Fibroblast of upper back skin (primary cell): ENCODE measurements at regions not wholly inside any gene's neighbourhood (a gene's known extent, or its start where the extent isn't known, plus 50 kb on each side); places are given as distances from the start of the nearest gene placed in this dataset.
A peak's percentile ranks its signal among the peaks of the same experiment; 100 is the strongest.
"Not testable (repeated sequence)": the region's sequence is repeated elsewhere in the genome, so short reads cannot be mapped to it uniquely, and the experiment has no call there.

Experiments used
- DNase-seq: peaks from one replicate; pipeline ENCODE4 v3.0.0-alpha.2; 2013

DNA sequence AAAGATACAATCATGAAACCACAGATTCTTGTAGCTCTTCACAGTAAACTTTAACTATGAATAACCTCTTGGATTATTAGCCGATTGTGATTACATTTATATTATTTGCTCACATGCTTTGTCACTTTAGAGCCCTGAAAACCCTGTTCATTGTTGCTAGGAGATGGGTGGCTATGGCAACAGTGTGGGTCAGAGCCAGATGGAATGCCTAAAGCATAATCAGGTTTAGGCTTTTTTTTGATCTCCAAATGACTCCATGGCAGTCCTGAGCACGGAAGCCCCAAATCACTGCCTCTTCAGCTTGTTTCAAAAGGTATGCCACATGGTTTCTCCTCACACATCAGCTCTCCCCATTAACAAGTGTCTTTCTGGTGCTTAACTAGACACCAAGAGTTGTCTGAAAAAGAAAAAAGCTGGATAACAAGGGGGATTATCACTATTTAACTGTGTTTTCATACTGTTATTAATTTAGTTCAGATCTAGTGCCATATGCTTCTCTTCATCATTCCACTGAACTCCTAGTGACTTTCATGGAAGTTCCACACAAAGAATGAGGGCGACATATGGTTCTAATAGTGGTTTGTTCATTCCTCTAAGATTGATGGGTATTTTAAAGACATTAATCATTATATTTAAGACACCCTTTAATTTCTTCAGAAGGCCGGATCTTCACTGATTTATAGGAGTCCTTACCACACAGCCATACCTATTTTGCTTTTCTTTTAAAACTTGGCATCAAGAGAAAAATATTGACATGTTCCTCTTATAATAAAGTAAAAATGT lies 88.8 kb upstream of the PAM start:
- peak; percentile 85 for DNase-seq

DNA sequence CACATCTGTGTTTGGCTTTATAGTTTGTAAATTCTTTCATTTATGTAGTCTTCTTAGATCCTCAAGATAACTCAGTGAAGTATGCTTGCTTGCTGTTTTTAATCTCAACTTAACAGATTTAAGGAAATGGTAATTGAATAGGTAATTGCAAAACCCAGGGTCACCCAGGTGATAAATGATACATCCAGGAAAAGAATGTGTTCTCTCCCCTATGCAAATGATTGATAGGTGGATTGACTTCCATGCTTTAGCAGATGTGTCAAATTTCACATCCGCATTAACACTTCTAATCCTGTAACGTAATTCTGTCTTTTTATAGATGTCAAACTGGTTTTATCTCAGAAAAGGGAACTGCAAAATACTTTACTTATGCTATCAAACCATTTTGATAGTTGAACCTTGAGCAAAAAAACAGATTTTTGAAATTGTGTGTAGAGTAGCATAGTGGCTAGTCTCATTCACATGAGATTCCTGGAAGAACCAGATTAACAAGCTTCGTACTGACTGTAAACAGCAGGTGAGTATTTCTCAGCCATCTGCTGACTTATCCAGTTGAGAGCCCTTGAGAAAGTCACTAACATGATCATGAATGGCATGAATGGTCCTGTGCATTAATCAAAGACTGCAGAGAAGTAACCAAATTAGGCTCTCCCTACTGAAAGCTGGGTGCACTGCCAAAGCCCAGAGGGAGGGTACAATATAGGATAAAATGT lies 86.7 kb upstream of the PAM start:
- DNase-seq, result no peak

DNA sequence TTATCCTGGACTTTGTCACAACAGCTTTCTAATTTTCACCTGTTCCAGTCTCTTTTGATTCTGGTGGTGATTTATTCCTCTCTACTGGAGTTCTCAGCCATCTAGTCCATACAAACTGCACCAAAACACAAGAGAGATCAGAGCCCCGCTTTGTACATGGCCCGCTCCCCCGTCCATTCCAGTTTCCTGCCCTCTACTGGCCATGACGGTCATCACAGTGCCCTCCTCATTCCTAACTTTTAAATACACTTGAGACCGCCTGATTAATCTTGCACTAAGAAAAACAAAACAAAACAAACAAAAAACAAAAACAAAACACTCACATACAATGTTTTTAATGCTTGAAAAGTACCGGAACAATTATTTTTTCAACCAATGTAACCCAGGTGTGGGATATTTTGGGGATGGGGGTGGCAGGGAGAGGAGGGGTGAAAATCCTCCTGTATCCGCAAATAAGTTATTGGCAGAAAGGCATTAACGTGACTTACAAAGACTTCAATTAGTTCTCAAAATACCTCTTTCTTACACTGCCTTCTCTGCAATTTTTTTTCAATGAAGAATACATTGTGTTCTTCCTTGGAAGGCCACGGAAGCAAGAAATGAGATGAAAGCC lies 84.8 kb upstream of the PAM start:
- no peak for DNase-seq

DNA sequence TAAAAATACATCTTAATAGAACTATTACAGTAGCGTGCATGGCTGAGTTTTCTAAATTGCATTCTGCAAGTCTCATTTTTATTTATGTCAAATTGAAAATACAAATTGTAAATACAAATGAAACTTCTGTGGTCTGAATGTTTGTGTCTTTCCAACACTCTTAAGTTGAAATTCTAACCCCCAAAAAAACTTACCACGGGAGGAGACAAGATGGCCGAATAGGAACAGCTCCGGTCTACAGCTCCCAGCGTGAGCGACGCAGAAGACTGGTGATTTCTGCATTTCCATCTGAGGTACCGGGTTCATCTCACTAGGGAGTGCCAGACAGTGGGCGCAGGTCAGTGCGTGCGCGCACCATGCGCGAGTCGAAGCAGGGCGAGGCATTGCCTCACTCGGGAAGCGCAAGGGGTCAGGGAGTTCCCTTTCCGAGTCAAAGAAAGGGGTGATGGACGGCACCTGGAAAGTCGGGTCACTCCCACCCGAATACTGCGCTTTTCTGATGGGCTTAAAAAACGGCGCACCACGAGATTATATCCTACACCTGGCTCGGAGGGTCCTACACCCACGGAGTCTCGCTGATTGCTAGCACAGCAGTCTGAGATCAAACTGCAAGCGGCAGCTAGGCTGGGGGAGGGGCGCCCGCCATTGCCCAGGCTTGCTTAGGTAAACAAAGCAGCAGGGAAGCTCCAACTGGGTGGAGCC lies 83.9 kb upstream of the PAM start:
- DNase-seq, result not testable (repeated sequence)

DNA sequence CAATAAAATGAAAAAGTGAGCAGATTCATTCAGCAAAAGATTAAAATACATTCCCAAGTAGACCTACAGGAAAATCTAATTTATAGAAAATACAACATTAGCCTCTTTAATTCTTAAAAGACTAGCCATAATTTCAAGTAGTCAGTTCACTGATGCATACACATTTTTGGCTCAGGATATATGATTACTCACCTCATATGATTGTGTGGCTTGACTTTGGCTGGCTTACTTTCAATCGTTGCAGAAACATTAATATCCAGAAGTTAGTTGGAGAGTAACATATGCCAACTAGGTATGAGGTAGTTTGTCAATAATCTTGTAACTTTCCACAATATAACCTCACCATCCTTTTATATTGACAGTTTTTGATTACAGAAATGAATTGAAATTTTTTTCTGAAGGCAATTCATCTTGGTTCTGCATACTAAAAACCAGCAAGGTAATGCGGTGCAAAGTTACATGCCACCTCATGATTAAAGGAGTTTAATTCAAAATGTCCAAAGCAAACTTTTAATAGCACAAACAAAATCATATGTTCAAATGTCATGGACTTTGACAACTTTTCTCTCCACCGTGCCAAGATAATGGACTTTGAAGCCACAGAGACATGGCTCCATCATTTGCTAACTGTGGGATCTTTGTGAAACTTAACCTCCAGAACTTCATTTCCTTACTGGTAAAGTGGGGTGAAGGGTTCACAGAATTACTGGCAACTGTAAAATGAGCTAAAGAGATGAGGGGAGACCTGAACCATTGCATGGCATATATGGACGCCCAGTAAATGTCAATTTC lies 76.6 kb upstream of the PAM start:
- DNase-seq, result peak; percentile 86

DNA sequence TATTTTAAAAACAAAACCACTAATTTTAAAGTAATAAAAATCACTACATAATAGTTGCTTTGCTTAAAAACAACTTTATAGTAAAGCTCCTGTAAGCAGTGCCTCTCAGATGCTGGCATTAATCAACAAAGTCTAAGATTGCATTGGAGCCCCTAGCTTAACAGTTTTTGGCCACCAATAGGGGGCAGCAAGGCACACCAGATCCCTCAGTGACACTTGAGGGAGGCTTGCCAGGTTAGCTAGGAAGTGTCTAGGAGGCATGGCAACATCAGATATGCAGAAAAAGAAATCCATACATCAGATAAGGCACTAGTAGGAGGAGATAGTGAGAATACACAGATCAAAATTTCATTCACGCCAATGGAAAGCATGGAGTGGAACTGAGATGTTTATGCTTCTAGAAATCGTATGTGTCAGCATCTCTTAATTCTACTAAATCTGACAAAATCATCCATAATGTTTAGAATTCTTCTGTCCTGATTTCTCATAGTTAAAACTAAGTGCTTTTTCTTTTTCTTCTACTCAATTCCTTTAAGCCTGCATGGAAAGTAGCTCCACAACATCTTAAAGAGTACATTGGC lies 73.6 kb upstream of the PAM start:
- DNase-seq, result peak; percentile 78

DNA sequence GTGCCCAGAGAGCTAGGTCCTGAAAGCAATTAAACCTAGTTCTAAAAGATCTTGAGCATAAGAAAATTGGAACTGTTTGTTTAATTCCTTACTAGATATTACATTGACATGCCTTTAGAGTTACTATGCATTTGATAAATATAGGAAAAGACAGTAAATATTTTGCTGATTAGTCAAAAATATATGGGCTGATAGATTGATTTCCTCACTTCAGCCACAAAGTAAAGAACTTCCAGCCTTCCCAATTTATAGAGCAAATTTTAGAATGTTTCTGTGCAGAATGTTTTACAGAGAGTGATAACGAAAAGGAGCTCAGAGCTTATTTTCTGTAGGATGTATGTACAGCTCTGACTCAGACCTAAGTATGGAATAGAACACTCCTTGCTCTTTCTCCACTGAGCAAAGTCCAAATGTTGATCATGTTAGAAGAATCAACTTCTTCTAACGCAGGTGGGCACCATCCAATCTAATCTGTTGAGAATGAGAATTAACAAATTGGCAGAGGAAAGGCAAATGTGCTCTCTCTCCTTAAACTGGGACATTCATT lies 72.9 kb upstream of the PAM start:
- DNase-seq, result peak; percentile 20

DNA sequence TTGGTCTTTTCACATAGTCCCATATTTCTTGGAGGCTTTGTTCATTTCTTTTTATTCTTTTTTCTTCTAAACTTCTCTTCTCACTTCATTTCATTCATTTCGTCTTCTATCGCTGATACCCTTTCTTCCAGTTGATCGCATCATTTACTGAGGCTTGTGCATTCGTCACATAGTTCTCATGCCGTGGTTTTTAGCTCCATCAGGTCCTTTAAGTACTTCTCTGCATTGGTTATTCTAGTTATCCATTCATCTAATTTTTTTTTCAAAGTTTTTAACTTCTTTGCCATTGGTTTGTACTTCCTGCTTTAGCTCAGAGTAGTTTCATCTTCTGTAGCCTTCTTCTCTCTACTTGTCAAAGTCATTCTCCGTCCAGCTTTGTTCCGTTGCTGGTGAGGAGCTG lies 67.0 kb upstream of the PAM start:
- not testable (repeated sequence) for DNase-seq

DNA sequence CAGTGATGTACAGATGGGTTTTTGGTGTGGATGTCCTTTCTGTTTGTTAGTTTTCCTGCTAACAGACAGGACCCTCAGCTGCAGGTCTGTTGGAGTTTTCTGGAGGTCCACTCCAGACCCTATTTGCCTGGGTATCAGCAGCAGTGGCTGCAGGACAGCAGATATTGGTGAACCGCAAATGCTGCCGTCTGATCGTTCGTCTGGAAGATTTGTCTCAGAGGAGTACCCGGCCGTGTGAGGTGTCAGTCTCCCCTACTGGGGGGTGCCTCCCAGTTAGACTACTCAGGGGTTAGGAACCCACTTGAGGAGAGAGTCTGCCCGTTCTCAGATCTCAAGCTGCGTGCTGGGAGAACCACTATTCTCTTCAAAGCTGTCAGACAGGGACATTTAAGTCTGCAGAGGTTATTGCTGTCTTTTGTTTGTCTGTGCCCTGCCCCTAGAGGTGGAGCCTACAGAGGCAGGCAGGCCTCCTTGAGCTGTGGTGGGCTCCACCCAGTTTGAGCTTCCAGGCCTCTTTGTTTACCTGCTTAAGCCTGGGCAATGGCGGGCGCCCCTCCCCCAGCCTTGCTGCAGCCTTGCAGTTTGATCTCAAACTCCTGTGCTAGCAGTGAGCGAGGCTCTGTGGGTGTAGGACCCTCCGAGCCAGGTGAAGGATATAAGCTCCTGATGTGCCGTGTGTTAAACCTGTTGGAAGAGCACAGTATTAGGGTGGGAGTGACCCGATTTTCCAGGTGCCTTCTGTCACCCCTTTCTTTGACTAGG lies 66.3 kb upstream of the PAM start:
- not testable (repeated sequence) for DNase-seq

DNA sequence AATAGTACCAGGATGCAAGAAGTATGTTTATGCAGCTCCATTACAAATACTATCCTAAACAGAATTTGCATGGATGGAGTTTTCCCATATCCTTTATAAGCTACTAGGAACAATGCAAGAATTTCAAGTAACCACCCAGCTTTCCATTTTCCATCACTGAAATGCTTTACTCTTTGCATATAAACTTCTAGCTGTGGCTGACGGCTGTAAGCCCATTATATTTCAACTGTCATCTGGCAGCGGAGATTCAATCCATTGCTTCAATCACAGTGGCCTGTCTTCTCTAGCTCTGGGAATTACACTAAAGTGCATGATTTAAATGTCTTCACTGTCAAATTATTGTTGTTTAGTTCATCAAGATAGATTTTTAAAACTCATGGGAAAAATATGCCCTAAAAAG lies 64.2 kb upstream of the PAM start:
- no peak for DNase-seq

DNA sequence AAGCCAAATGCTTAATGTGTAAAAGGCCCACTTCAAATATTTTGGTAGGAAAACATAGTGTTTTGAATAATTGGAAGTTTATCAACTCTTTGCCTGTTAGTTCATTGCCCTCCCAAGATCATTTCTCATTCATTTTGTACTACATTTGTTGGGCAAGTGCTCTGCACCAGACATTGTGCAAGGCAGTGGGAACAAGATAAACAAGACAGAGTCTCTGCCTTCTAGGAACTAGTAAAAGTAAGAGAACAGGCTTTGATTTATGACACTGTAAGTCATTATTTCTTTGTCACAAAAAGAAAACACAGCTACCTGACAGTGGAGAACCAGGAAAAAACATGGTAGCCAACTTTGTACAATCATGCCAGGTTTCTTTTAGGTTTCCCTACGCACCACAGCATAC lies 63.7 kb upstream of the PAM start:
- no peak for DNase-seq

DNA sequence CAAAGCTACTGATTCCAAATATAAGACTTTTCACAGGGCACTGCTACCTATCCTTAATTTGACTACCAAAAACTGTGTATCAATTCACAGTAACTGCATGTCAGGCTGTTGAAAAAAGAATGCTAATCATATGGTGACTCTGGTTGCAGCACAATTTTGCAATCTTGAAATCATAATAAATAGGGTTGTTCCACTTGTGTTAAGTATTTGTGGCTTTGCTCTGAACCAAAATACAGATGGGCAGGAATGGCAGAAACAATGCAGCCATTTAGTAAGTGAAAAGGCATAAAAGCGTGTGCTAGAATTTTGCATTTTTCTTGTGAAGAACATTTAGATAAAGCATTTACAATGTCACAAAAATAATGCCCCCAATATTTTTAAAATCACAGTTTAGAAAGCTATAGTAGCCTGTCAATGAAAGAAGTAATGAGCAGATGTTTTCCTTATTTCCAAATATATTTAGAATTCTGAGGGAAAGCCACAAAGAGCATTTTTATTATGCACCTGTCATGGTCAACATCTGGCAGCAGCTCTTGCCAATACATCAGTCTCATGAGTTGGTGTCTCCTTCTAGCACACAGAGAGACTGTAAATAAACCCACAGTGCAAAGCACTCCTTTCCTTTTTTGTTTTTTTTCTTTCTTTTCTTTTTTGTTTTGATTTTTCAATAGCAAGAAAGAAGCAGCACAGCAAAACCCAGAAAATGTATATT lies 54.8 kb upstream of the PAM start:
- no peak for DNase-seq

DNA sequence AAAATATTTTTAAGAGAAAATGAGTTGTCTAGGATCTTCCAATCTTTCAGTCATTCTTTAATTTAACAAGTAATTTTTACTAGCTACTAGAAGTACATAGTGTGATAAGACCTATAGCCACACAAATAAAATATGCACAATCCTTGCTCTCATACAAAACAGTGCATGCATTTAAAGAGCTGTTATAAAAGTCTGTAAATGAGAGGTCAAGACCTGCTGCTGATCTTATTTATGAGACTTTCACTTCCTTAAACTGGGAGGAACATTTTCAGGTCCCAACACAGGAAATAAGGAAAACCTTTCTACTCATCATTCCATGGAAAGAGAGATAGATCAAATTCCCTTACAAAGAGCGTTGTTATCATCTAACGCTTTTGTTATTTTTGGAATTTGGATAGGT lies 54.2 kb upstream of the PAM start:
- DNase-seq, result no peak

DNA sequence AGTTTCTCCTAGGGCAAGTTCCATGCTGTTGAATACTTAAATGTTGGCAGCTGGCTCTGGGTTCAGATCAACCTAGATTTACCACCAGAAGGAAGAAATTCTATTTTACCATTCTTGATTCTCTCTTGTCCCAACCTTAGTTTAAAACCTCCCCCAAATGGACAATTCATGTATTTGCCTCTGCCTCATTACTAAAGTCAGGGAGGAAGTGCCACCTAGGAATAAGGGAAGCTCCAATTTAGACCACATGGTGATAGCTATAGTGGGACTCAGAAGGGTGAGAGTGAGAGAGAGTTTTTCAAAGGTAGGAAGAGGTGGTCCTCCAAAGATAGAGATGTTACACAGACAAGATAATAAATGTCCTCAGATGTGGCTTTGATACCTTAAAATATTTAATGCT lies 53.4 kb upstream of the PAM start:
- no peak for DNase-seq
